CD4-positive, alpha-beta T cell treated with Interleukin-4 for 4 hours (primary cell): ENCODE measurements at regions not wholly inside any gene's neighbourhood (a gene's known extent, or its start where the extent isn't known, plus 50 kb on each side); places are given as distances from the start of the nearest gene placed in this dataset.

ENCODE experiments used
- DNase-seq: peaks from one replicate; pipeline ENCODE4 v3.0.0-alpha.2; 2020

DNA sequence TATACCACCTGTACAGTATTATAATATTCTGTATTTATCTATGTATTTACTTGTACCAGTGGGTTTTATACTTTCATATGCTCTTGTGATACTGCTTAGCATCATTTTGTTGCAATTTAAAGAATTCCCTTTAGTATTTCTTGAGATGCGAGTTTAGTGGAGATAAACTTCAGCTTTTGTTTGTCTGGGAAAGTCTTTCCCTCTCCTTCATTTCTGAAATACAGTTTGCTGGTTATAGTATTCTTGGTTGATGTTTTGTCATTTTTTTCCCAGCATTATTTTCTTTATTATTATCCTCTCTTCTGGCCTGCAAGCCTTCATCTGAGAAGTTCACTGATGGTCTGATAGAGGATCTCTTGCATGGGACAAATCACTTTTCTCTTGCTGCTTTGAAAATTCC lies 136.6 kb upstream of the MCHR2 start:
- DNase-seq = no peak

DNA sequence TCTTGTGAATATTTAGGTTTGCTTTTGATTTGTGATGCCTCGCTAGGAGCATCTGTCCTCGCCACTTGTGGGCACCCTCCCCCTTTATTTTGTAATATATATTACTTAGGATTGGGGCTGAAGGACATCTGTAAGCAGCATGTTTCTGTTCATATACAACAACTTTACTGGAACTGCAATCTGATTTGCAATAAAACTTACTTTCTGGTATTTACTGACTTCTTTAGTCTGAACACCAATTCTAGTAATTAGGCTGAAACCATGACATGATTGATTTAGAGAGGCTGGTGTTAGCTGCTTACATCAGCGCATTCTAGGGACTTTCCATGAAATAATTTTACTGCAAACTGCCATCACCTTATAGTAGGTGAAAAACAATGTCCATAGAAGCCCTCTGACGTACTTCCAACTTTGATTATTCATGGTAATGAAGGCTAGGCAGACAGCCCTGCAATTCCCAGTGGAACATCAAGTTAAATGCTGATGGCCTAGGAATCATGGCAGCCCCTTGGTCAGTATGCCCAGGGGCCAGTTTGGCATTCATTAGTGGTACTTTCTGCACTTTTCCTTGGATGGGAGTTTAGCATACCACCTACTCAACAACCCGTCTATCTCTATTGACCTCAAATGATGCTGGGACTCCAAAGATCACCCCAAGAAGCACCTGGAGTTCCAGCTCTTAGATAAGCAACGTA lies 132.9 kb upstream of the MCHR2 start:
- no peak for DNase-seq

- DNase-seq = no peak
Observed at GRCh38 chr6:100121854-100122609, 128.0 kb upstream of the MCHR2 start.

- no peak for DNase-seq
Observed at GRCh38 chr6:100119261-100119660, 125.2 kb upstream of the MCHR2 start.

GRCh38 chr6:100118301-100118700 lies 124.3 kb upstream of the MCHR2 start:
- no peak for DNase-seq

DNA sequence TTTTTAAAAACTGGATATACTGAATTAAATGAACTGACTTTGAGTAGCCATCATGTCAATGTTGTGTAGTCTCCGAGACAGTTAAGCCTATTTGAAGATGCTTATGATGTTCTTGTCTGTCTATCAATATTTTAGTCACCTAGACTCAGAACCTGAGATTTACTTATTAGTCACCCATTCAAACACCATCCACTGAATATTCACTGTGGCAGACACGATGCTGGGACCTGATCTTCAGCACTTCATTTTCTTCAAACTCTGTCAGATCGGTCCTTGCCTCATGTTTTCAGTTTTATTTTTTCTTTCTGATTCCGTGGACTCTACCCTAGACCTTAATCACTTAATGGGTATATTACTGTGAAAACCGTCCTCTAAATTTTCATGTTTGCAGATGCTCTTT lies 123.7 kb upstream of the MCHR2 start:
- DNase-seq = no peak

GRCh38 chr6:100116411-100117194 lies 122.6 kb upstream of the MCHR2 start:
- peak; percentile 14 for DNase-seq

GRCh38 chr6:100115407-100116101 lies 121.5 kb upstream of the MCHR2 start:
- no peak for DNase-seq

GRCh38 chr6:100112855-100113508 lies 119.0 kb upstream of the MCHR2 start:
- DNase-seq = no peak

DNA sequence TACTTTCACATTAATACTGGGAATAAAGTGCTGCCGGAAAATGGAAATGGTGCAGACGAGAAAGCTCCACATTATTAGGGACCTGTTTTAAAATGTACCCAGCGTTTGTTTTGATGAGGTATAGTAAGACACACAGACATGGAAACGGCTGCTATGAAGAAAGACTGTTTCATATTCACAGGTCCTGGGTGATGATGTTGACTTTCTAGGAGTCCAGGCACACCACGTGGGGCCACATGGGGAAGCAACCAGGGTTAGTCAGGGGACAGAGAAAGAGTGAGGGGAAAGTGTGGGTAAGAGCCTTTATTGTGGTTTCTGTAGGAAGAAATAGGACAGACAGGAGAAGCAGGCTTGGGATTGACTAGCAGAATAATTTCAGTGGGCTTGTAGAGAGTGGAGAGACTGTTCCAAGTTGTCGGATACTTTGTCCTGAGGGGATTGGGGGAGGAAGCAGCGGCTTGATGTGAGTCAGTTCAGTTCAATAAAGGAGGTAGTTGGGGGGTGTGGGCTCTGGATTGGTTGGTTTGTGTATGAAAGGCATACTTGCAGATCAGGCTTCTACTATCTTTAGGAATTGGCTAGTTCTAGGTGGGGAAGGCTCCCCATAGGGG lies 112.0 kb upstream of the MCHR2 start:
- DNase-seq = no peak

DNA sequence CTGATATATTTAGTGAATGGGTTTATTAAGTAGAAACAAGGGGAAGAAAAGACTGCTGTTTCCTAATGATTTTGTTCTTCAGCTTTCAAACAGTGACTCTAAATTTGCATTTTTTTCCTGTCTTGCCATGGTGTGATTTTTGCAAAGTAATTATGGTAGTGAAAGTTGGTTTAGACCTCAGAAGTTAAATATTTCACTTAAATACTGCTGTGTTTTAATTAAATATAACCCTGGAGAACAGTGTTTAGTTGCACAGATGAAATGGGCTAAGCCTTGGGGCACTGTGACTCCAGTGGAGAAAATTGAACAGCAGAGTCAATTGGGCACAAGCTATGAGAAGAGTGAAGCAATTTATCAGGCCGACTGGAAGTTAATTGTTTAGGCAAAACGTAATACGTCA lies 111.1 kb upstream of the MCHR2 start:
- DNase-seq = no peak

DNA sequence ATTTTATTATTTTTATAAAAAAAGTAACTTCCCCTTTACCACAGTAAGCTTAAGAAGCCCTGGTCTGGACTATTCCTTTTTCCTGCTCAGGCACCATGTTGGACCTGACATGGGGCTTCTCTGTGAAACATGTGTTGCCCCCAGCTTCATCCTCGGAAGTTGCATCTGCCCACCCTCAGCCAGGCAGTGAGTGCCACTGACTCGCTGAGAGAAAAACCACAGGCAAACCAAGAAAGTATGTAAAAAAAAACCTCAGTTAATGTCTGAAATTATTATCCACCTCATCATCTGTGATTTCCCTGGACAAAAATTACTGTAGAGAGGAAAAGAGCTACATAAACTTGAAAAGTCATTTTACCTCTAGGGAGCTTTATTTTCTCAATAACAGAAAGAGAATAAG lies 109.9 kb upstream of the MCHR2 start:
- no peak for DNase-seq

- DNase-seq = no peak
Observed at GRCh38 chr6:100103194-100103593, 109.2 kb upstream of the MCHR2 start.

GRCh38 chr6:100101644-100102043 lies 107.6 kb upstream of the MCHR2 start:
- no peak for DNase-seq

- no peak for DNase-seq
Observed at GRCh38 chr6:100100776-100101175, 106.8 kb upstream of the MCHR2 start.

DNA sequence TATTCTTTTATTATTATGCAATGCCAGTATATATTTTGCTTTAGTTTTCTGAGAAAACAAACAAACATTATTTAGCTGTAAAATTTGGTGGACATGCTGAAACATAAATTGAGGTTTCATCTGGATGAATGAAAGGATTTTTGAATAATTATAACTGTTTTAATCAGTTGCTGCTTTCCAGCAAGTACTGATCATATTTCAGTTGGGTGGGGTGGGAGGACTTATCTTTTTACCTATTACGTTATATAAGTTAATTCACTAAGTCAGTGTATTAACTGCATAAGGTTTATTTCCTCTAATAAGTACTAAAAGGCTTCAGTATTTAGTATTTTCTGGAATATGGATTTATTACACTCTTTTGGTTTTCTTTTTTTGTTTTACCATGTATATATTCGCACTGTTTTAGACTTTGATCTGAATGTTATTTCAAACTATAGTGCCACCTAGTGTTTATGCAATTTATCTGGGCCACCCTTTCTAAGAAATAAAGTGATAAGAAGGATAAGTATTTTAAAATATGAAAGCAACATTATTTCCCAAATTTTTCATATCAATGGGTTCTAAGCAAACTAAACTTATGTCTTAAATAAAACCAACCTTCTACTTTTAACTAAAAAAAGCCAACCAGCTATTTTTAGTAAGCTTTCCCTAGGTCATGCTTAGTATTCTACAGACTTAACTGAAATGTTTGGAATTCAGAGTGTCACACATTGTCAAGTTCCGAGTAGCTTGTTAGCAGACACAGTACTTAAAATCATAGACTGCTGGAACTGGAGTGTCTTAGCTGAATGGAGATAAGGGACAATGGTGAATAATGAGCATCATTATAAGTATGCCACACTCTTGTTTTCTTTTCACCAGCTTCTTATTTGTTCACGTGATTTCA lies 105.4 kb upstream of the MCHR2 start:
- DNase-seq = peak; percentile 11

DNA sequence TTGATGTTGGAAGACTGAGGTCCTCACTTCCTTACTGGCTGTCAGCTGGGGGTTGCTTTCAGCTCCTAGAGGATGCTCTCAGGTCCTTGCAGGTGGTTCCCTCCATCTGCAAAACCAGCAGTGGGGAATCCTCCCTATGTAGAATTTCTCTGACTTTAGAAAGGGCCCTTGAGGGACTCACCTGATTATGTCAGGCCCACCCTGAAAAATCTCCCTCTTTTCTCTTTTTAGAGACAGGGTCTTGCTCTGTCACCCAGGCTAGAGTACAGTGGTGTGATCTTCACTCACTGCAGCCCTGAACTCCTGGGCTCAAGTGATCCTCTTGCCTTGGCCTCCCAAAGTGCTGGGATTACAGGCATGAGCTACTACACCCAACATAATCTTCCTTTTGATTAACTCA lies 102.9 kb upstream of the MCHR2 start:
- DNase-seq = no peak

DNA sequence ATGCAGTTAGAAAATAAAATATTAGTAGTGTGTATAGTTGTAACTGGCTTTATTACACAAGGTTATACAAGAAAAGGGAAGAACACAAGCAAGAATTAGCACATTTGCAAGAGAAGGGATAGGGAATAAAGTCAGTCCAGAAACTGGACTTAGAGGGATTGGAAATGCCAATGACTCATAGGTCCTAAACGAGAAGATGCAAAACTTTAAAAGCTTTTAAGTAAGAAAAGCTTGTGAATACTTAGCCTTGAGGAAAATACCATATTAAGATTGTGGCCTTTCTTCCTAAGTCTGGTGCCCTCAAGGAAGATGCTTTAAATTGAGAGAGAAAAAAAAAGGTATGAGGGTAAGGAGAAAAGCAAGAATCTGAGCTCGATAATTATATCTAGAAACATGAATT lies 102.3 kb upstream of the MCHR2 start:
- no peak for DNase-seq

- no peak for DNase-seq
Observed at GRCh38 chr6:100093405-100093804, 99.4 kb upstream of the MCHR2 start.

DNA sequence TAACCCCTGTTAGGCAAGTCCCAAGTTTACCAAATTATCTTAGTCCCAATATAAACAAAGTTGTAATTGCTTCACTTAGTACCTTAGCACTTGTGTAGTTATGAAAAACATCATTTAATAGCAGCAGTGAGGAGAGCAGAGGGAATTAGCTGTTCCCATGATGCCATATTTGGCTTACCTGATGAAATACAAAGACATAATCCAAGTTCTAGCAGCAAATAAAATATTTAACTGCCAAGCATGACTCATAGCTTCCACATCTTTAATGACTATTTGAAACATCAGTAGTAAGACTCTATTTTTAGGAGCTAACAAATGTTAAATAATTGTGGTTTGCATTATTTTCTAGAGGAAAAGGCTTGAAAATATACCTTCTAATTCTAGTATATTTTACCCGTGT lies 94.0 kb upstream of the MCHR2 start:
- no peak for DNase-seq

GRCh38 chr6:100084991-100085364 lies 91.0 kb upstream of the MCHR2 start:
- DNase-seq = no peak
